GM21423 (cell line): ENCODE measurements at regions not wholly inside any gene's neighbourhood (a gene's known extent, or its start where the extent isn't known, plus 50 kb on each side); places are given as distances from the start of the nearest gene placed in this dataset.
"Not testable (repeated sequence)": the region's sequence is repeated elsewhere in the genome, so short reads cannot be mapped to it uniquely, and the experiment has no call there.

ENCODE experiments used
- ATAC-seq: cut with Tn5 transposase; IDR thresholded peaks from one replicate; pipeline ENCODE4 v1.9.1; 2021; ENCODE audit warnings: mild to moderate bottlenecking, moderate library complexity; ENCODE audit not compliant: unreplicated experiment

DNA sequence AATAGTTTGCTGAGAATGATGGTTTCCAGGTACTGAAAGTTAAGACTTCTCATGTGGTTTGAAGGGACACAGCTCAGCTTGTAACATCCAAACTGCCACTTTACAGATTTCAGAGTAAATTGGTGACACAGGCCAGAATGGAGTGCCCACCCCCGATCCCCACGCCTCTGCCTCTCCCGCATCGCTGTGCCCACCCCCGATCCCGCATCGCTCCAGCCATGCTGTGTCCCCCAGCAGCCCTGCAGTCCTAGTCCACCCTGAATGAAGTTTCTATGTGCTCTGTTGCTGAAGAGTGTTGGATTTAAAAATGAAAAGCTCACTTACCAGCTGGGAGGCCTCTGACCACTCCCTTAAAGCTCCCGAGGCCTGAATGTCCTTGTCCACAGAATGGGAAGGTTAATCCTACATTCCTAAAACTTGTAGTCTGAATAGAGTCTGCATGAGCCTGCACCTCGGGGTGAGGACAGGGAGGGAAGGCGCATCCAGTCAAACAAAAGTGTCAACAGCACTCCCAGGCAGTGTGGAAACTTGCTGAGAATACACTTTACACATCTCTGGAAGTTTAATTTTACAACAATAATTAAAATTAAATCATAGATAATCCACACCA, 176.4 kb upstream of the ID2 start:
- ATAC-seq: no peak

- no peak for ATAC-seq
Measured at GRCh38 chr2:8506746-8507145, 175.1 kb upstream of the ID2 start.

DNA sequence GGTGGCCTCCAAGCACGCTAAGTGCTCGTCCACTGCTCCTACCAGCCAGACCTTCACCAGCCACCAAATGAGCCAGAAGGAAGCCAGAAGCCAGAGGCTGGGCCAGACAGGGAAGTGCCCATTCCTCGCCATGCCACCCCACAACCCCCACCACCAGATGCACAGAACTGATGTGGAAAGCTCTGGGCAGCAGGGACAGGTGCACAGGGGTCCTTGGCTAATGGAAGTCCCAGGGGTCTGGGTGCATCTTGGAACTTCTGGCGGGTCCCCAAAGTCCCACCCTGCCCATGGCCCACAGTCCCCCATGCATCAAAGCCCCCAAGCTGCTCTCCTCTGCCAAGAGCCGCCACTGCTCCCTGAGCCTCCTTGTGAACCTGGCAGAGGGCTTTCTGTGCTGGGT, 173.1 kb upstream of the ID2 start:
- ATAC-seq: no peak

DNA sequence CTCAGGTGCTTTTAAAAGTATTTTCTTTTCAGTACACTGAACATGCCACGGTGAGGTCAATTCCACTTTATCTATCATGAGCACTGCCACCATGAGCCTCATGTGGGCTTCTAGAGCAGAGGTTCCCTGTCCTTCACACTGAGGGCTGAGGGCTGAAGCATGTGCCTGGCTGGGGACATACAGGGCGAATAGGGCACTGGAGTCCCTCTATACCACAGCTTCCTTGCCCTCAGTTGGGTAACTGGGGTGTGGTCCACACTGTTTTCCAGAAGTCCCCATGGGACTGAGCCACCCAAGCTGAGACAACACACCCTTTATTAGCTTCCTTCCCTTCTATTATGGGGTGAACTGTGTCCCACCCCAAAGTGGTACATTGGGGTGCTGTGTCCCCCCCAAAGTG, 172.2 kb upstream of the ID2 start:
- no peak for ATAC-seq

- ATAC-seq: not testable (repeated sequence)
Measured at GRCh38 chr2:8510055-8510454, 171.8 kb upstream of the ID2 start.

DNA sequence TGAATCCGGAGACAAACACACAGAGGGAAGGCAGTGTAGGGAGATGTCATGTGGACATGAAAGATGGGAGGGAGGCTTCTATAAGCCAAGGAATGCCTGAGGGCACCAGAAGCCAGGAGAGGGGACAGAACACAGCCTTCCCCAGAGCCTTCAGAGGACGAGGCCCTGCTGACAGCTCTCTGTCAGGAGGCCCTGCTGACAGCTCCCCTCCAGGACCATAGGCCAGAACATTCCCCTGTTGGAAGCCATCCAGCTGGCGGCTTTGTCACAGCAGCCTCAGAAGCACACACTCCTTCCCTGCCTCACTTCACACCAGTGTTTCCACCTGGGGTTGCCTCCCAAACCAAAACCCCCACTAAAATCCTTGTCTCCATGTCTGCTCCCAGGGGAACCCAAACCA, 171.3 kb upstream of the ID2 start:
- ATAC-seq: no peak

DNA sequence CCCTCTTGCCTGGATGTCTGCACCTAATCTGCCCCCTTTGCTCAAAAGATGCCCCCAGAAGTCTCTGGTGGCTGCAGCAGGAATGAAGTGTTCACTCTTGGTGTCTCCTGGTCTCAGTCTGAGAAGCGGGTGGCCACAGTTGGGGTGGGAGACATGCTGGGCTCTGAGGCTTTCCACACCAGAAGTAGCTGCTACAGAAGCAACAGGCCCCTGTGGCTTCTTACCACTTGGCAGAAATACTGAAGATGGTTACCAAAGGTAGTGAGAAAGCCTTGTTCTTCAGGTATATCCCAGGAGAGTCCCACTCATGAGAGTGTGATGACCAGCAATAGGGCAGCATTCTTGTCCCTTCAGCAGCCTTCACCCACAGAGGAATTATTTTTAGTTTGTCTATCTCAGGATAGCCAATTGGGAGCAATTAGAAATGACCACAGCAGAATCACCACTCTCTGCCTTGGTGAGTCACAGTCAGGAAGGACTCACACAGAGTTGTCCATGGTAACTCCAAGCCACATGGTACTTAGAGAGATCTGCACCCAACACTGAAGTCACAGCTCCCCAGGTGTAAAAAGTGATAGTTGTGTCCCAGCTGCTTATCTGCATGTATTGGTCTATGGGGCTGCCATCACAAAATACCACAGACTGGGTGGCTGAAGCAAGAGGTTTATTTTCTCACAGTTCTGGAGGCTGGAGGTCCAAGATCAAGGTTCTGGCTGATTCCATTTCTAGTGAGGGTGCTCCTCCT, 169.8 kb upstream of the ID2 start:
- ATAC-seq: no peak

DNA sequence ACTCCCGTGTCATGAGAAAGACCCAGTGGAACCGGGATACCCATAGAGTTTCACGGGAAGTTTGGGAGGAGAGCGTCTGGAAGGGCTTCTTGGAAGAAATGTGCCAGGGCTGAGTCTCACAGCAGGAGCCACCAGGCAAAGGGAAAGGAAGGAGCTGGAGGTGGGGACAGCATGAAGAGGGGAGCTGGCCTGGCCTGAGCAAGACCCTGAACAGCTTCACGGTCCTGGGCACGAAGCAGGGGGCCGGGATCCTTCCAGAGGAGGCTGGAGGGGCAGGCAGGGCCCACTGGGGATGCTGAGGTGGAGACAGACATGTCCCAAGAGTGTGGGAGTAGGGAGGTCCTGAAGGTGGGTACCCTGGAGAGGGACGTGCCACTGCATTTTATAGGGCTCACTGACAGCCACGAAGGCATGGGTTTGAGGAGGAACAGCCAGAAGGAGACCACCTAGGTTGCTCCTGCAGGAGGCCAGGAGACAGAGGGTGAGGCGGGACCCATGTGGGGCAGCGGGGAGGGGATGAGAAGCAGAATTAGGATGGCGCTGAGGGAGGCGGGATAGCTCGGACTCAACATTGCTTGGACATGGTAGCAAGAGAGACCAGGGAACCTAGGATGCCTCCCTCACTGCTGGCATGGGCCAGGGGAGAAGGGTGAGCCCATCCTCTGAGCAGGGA, 168.1 kb upstream of the ID2 start:
- no peak for ATAC-seq

- no peak for ATAC-seq
Measured at GRCh38 chr2:8514274-8514662, 167.6 kb upstream of the ID2 start.

DNA sequence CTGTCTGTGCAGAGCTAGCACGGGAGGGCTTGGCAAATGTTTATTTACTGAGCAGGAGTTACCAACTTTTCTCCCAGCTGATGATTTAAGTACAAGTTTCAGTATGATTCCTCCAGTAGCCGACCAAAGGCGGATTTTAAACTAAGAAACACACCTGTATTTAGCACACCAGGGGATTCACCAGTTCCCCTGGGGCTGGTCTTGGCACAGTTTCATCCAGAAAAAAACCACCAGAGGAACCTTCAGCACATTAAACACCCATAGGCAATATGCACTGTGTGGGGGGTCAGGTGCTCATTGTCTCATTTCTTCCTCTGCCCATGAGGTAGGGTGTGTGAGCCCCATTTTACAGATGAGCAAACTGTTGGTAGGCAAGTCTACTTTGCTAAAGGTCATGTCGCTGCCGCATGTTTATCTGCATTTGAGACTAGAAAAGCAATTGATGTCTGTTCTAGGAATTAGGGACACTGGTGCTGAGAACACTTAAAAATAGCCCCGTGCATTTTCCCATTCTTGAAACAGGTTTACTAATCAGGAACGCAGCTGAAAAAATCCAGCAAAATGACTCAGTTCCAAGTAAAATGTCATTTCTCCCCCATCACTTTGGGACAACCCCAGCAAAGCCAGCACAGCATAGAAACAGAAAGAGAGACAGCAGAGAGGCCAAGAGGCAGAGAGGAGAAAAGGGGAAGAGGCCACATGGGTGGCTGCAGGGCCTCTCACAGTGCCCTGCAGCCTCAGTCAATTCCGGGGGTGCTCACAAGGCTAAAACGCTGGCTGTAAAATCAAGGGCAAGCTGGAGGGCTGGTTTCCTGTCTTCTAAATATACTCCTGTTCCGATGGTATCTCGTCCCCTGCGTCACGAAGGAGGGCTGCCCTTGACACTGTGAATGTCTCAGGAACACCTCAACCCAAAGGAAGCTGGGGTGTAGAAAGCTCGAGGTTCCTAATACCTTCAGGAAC, 166.8 kb upstream of the ID2 start:
- peak; percentile 59 for ATAC-seq

GRCh38 chr2:8515864-8516533, 165.9 kb upstream of the ID2 start:
- peak; percentile 39 for ATAC-seq

DNA sequence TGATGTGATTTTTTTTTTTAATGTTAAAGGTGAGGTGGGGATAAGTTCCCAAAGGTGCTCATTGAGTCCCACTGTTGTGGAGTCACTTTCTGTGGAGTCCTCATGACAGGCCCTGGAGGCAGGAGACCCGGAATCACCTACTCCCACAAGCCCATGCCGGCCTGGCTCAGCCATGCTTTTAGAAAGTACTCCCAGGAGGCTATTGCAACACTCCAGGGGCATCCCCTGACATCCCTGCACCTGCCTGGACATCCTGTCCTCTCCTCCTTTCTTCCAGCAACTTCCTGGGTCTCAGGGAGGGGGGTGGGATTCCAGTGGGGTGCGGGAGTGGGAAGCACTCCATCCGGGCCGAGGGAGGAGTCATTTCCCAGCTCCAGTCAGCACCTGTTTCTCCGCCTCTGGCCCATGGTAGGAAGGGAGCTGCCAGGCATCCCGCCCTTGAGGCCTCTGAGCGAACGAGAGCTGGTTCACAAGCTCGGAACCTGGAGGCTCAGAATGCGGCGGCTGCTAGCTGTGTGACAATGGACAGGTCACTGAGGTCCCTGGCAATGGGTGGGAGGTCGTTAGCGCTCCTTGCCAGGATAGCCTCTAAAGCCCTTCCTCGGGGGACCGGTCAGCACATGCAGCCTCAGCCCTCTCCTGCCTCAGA, 163.9 kb upstream of the ID2 start:
- no peak for ATAC-seq

DNA sequence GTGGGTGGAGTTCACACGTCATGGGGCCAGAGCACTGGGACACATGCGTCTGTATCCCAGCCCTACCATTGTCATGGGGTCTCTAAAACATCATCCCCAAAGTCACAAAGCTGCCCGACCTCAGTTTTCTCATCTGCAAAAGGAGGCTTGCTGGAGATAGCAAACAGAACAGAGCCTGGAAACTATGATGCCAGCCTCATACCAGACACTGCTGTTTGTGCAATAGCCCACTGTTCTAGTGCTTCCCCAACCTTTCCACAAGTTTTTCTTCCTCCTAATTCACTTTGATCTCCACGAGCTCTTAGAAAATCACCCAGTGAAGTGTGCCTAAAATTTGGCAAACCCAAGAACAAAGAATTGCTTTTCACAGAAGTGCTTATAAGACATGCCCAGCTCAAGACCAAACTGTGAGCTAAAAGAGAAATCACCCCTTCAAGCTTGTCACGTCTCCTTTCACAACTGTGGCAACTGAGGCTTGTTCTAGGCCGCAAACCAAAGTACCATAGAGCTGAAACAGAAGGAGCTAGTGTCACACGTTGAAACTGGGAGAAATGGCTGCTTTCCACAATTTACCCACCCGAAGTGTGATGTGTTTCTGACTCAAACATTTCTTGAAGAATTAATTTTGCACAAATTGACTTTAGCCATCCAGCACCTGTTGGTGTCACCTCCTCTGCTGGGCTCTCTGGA, 162.7 kb upstream of the ID2 start:
- no peak for ATAC-seq

DNA sequence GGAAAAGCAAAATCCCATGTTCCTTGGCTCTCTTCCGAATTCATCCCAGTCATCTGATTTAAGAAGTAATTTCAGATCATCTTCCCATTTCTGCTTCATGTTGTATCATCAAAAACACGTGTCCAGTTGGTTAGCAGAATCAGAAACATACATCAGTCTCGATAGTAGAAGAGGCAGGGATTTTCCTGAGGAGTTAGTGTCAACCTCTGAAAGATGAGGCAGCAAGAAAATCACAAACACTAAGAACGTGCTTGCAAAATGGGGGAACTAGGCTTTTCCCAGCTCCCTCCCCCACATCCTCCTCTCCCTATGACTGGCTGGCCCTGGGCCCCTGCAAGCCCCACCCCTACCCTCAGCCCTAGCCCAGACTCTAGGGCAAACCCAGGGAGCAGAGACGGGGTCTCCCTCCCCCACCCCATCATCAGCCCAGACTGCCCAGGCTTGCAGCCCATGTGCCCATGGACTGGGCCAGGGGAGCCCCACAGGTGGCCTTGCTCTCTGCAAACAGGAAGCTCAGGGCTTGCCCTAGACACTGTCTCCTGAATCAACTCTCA, 161.0 kb upstream of the ID2 start:
- ATAC-seq: no peak

GRCh38 chr2:8522687-8523086, 159.2 kb upstream of the ID2 start:
- ATAC-seq: no peak

- ATAC-seq: no peak
Measured at GRCh38 chr2:8524388-8524787, 157.5 kb upstream of the ID2 start.

- no peak for ATAC-seq
Measured at GRCh38 chr2:8524823-8525222, 157.0 kb upstream of the ID2 start.

GRCh38 chr2:8525236-8525581, 156.6 kb upstream of the ID2 start:
- no peak for ATAC-seq
